Subcutaneous abdominal adipose tissue (tissue), 5 donors: ENCODE measurements at regions not wholly inside any gene's neighbourhood (a gene's known extent, or its start where the extent isn't known, plus 50 kb on each side); places are given as distances from the start of the nearest gene placed in this dataset.

Source experiments
- H3K27ac ChIP-seq: one replicate; pipeline ENCODE4 v1.7.0; 2013; ENCODE audit warnings: low read depth, mild to moderate bottlenecking, inconsistent platforms, low read length, moderate library complexity
- H3K27me3 ChIP-seq, 5 donors: one replicate each; pipeline ENCODE4 v1.7.0; 2013; ENCODE audit warnings: low read length in 5 of 5, inconsistent platforms in 1 of 5; ENCODE audit not compliant: control insufficient read depth in 5 of 5, insufficient read depth in 4 of 5
- H3K36me3 ChIP-seq, 5 donors: one replicate each; pipeline ENCODE4 v1.7.0; 2013; ENCODE audit warnings: low read length in 5 of 5; ENCODE audit not compliant: control insufficient read depth in 5 of 5, insufficient read depth in 5 of 5
- H3K4me1 ChIP-seq, 5 donors: one replicate each; pipeline ENCODE4 v1.7.0; 2013; ENCODE audit warnings: low read length in 5 of 5, mild to moderate bottlenecking in 3 of 5, moderate library complexity in 1 of 5; ENCODE audit not compliant: control insufficient read depth in 5 of 5, insufficient read depth in 5 of 5
- H3K4me3 ChIP-seq, 5 donors: one replicate each; pipeline ENCODE4 v1.7.0; 2013; ENCODE audit warnings: low read length in 5 of 5, low read depth in 1 of 5
- H3K9ac ChIP-seq, 5 donors: one replicate each; pipeline ENCODE4 v1.7.0; 2013; ENCODE audit warnings: low read length in 5 of 5, mild to moderate bottlenecking in 4 of 5, moderate library complexity in 3 of 5
- H3K9me3 ChIP-seq, 5 donors: one replicate each; pipeline ENCODE4 v1.7.0; 2013; ENCODE audit warnings: low read length in 5 of 5; ENCODE audit not compliant: control insufficient read depth in 5 of 5
- donor health status: healthy.
- donor health status: healthy.
- donor health status: healthy.
- donor health status: healthy.
- donor health status: healthy.

GRCh38 chr2:105951384-105951694 lies 206.6 kb downstream of the NCK2 start:
- H3K9me3 ChIP-seq: no peaks in the 10 kb centered on the region
- H3K9ac ChIP-seq: no peak overlapping the region
- H3K27me3 ChIP-seq: peaks cover 0 to 7% (median 2%) of the 10 kb centered on the region in 5 donors
- H3K36me3 ChIP-seq: no peaks in the 10 kb centered on the region
- no peak overlapping the region for H3K27ac ChIP-seq
- peaks cover 0 to 26% (median 3%) of the 10 kb centered on the region in 5 donors for H3K4me1 ChIP-seq
- H3K4me3 ChIP-seq: no peak overlapping the region

- no peaks in the 10 kb centered on the region for H3K36me3 ChIP-seq
- no peak overlapping the region for H3K4me3 ChIP-seq
- no peaks in the 10 kb centered on the region for H3K9me3 ChIP-seq
- peaks cover 0 to 7% (median 2%) of the 10 kb centered on the region in 5 donors for H3K27me3 ChIP-seq
- H3K4me1 ChIP-seq: peaks cover 0 to 29% (median 3%) of the 10 kb centered on the region in 5 donors
- H3K9ac ChIP-seq: no peak overlapping the region
- H3K27ac ChIP-seq: no peak overlapping the region
Observed at GRCh38 chr2:105950521-105951383, 206.0 kb downstream of the NCK2 start.

- peaks cover 0 to 5% (median 0%) of the 10 kb centered on the region in 5 donors for H3K27me3 ChIP-seq
- H3K4me3 ChIP-seq: no peak overlapping the region
- H3K9ac ChIP-seq: no peak overlapping the region
- H3K27ac ChIP-seq: no peak overlapping the region
- H3K4me1 ChIP-seq: peaks cover 0 to 8% (median 0%) of the 10 kb centered on the region in 5 donors
- H3K36me3 ChIP-seq: no peaks in the 10 kb centered on the region
- peaks cover 0 to 10% (median 5%) of the 10 kb centered on the region in 5 donors for H3K9me3 ChIP-seq
Observed at GRCh38 chr2:105943977-105944376, 199.3 kb downstream of the NCK2 start.
